ENCODE measurements at regions not wholly inside any gene's neighbourhood (a gene's known extent, or its start where the extent isn't known, plus 50 kb on each side); places are given as distances from the start of the nearest gene placed in this dataset.

- no peak for TF ChIP-seq EZH2 (IDR thresholded peaks at IDR 0.05)
- no peak for TF ChIP-seq POLR2AphosphoS5 (IDR thresholded peaks at IDR 0.05; ENCODE audit: borderline replicate concordance, low read depth, low read length)
- no peak for TF ChIP-seq FOXP2 (optimal IDR thresholded peaks at IDR 0.05; ENCODE audit: control extremely low read depth, extremely low read length, insufficient read depth)
Measured at GRCh38 chr3:177749836-177750235, 552.6 kb upstream of the TBL1XR1 start.

Data from SK-N-MC (cell line).